Neuronal stem cell (in vitro differentiated cells): ENCODE measurements at regions not wholly inside any gene's neighbourhood (a gene's known extent, or its start where the extent isn't known, plus 50 kb on each side); places are given as distances from the start of the nearest gene placed in this dataset.

ENCODE experiments used
- DNase-seq: peaks from one replicate; pipeline ENCODE4 v3.0.0-alpha.2; 2013; ENCODE audit warnings: low spot score
- H2AFZ ChIP-seq: one replicate; pipeline ENCODE4 v1.6.1; 2013; ENCODE audit warnings: mild to moderate bottlenecking, low read length, inconsistent platforms
- H2AK5ac ChIP-seq: 2 replicates; pipeline ENCODE4 v1.6.1; 2013; ENCODE audit warnings: low read depth, mild to moderate bottlenecking, inconsistent platforms, low read length, moderate library complexity, mixed read lengths
- H2BK120ac ChIP-seq: 2 replicates; pipeline ENCODE4 v1.6.1; 2013; ENCODE audit warnings: low read depth, mild to moderate bottlenecking, inconsistent platforms, low read length, moderate library complexity, mixed read lengths
- H2BK12ac ChIP-seq: one replicate; pipeline ENCODE4 v1.6.1; 2013; ENCODE audit warnings: low read length, inconsistent platforms
- H2BK15ac ChIP-seq: 2 replicates; pipeline ENCODE4 v1.6.1; 2013; ENCODE audit warnings: mild to moderate bottlenecking, low read length, inconsistent platforms, mixed read lengths
- H2BK5ac ChIP-seq: one replicate; pipeline ENCODE4 v1.6.1; 2013; ENCODE audit warnings: inconsistent platforms, mild to moderate bottlenecking, low read length, moderate library complexity
- H3K14ac ChIP-seq: one replicate; pipeline ENCODE4 v1.6.1; 2013; ENCODE audit warnings: low read length, inconsistent platforms
- H3K18ac ChIP-seq: 2 replicates; pipeline ENCODE4 v1.6.1; 2013; ENCODE audit warnings: low read length, inconsistent platforms
- H3K23ac ChIP-seq: 2 replicates; pipeline ENCODE4 v1.6.1; 2013; ENCODE audit warnings: low read depth, mild to moderate bottlenecking, mixed read lengths, low read length, inconsistent platforms; ENCODE audit not compliant: poor library complexity
- H3K27ac ChIP-seq: replicated peaks from 3 replicates; pipeline ENCODE4 v1.5.1; 2013; ENCODE audit warnings: low read length, inconsistent platforms
- H3K27me3 ChIP-seq, 3 experiments: 2 replicates each; pipeline ENCODE4 v1.6.1; 2013; ENCODE audit warnings: low read length in 3 of 3, mild to moderate bottlenecking in 2 of 3, inconsistent platforms in 1 of 3, low read depth in 1 of 3, mixed read lengths in 1 of 3, moderate library complexity in 1 of 3; ENCODE audit not compliant: control insufficient read depth in 3 of 3, insufficient read depth in 3 of 3
- H3K36me3 ChIP-seq, 2 donors: replicated peaks in 1 of 2; 2 replicates each; pipeline ENCODE4 v1.6.1; 2013; ENCODE audit warnings: low read length in 2 of 2; ENCODE audit not compliant: control insufficient read depth in 2 of 2, insufficient read depth in 2 of 2
- H3K4ac ChIP-seq: 2 replicates; pipeline ENCODE4 v1.6.1; 2013; ENCODE audit warnings: inconsistent platforms, mild to moderate bottlenecking, low read length, moderate library complexity
- H3K4me1 ChIP-seq, 2 donors: 1 replicate in 1 of 2; 2 replicates in 1 of 2; pipeline ENCODE4 v1.6.1; 2013; ENCODE audit warnings: low read length in 2 of 2, low read depth in 1 of 2; ENCODE audit not compliant: control insufficient read depth in 2 of 2, insufficient read depth in 1 of 2
- H3K4me2 ChIP-seq: one replicate; pipeline ENCODE4 v1.6.1; 2013; ENCODE audit warnings: mild to moderate bottlenecking, low read length, inconsistent platforms; ENCODE audit not compliant: insufficient read depth, poor library complexity, severe bottlenecking
- H3K4me3 ChIP-seq, 2 donors: 2 replicates each; pipeline ENCODE4 v1.5.1; 2013; ENCODE audit warnings: low read length in 2 of 2, mild to moderate bottlenecking in 2 of 2, inconsistent platforms in 1 of 2, moderate library complexity in 1 of 2
- H3K79me1 ChIP-seq: one replicate; pipeline ENCODE4 v1.6.1; 2013; ENCODE audit warnings: low read depth, mild to moderate bottlenecking, inconsistent platforms, low read length, moderate library complexity
- H3K9ac ChIP-seq: one replicate; pipeline ENCODE4 v1.6.1; 2013; ENCODE audit warnings: mild to moderate bottlenecking, low read depth, low read length, inconsistent platforms; ENCODE audit not compliant: poor library complexity
- H3K9me3 ChIP-seq, 2 donors: replicated peaks in 1 of 2; 2 replicates each; pipeline versions ENCODE3 to v1.6.1; 2013; ENCODE audit warnings: low read length in 2 of 2, mild to moderate bottlenecking in 2 of 2, inconsistent platforms in 1 of 2, low read depth in 1 of 2, mixed read lengths in 1 of 2, moderate library complexity in 1 of 2; ENCODE audit not compliant: control insufficient read depth in 2 of 2, insufficient read depth in 1 of 2
- H4K8ac ChIP-seq: one replicate; pipeline ENCODE4 v1.6.1; 2013; ENCODE audit warnings: low read depth, mild to moderate bottlenecking, inconsistent platforms, low read length, moderate library complexity
- H4K91ac ChIP-seq: one replicate; pipeline ENCODE4 v1.6.1; 2013; ENCODE audit warnings: low read length, low read depth, mild to moderate bottlenecking, inconsistent platforms; ENCODE audit not compliant: poor library complexity
- WGBS, 2 donors: extraction: QIAGEN DNeasy Blood & Tissue Kit; methylation state at CpG; one replicate each; pipeline ENCODE4 v1.1.7; 2013; ENCODE audit warnings: missing lambda C conversion rate in 2 of 2, mixed read lengths in 1 of 2; ENCODE audit not compliant: insufficient read length in 2 of 2, insufficient replicate concordance in 1 of 2; ENCODE audit errors: extremely low coverage in 2 of 2; 5-methylcytosine and 5-hydroxymethylcytosine counted together

DNA sequence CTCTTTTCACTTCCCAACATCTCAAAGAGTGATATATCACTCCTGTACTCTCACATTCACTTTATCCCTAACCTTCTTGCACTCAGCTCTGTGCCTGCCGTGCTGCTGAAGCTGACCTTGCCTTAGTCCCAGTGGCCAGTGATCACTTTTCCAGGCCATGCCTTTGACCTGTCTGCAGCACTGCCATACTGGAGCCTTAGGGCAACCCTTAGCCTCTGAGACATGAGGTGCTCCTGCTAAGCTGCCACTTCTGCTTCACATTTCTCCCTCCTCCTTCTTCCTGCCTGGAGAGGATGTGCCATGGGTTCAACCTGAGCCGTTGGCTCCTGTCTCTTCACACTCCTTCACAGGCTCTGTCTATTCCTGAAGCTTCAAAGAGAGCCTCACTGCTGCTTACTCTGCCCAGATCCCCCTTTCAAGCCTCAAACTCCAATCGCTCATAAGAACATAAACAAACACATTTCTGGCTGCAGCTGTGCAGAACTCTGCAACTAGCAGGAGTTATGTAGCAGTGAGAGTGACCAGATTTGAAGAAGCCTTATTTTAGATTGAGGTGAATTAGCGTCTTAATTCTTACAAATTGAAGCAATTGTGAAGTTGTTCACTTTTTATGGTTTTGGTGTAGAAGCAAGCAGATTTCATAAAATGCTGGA is 716.2 kb upstream of the FANCL start:
- peaks cover 0 to 8% of the 10 kb centered on the region in 2 donors for H3K4me1 ChIP-seq
- H3K36me3 ChIP-seq, result no peaks in the 10 kb centered on the region
- no peak overlapping the region for H2BK15ac ChIP-seq
- DNase-seq, result no peak
- no peak overlapping the region for H3K4ac ChIP-seq
- no peaks in the 10 kb centered on the region for H3K9me3 ChIP-seq
- no peak overlapping the region for H4K8ac ChIP-seq
- H2AK5ac ChIP-seq, result no peak overlapping the region
- H3K4me2 ChIP-seq, result no peak overlapping the region
- H3K4me3 ChIP-seq, result no peak overlapping the region
- no peak overlapping the region for H2AFZ ChIP-seq
- H3K18ac ChIP-seq, result no peak overlapping the region
- WGBS, 2 donors, result no CpG with 5 or more reads among the region's 4 CpGs
- no peak overlapping the region for H3K14ac ChIP-seq
- H2BK120ac ChIP-seq, result no peak overlapping the region
- no peak overlapping the region for H2BK12ac ChIP-seq
- H3K23ac ChIP-seq, result no peak overlapping the region
- H3K79me1 ChIP-seq, result no peaks in the 10 kb centered on the region
- no peak overlapping the region for H3K9ac ChIP-seq
- H3K27me3 ChIP-seq, result peaks cover 0 to 15% (median 0%) of the 10 kb centered on the region in 3 experiments
- no peak overlapping the region for H2BK5ac ChIP-seq
- H4K91ac ChIP-seq, result no peak overlapping the region
- no peak overlapping the region for H3K27ac ChIP-seq

- Histone ChIP-seq H3K23ac (no peak overlapping the region), H4K91ac (no peak overlapping the region), H3K4ac (no peak overlapping the region), H2BK5ac (no peak overlapping the region), H2AFZ (peak overlapping the region; percentile 27), H3K9ac (no peak overlapping the region), H3K4me3 (no peak overlapping the region), H3K27me3 (peaks cover 0 to 8% (median 0%) of the 10 kb centered on the region in 3 experiments), H3K79me1 (no peaks in the 10 kb centered on the region), H3K4me1 (peaks cover 1 to 8% of the 10 kb centered on the region in 2 donors), H2BK15ac (no peak overlapping the region), H2BK120ac (no peak overlapping the region), H2BK12ac (no peak overlapping the region), H2AK5ac (no peak overlapping the region), H3K18ac (no peak overlapping the region), H4K8ac (no peak overlapping the region), H3K36me3 (no peaks in the 10 kb centered on the region), H3K14ac (no peak overlapping the region), H3K9me3 (no peaks in the 10 kb centered on the region), H3K4me2 (no peak overlapping the region), H3K27ac (no peak overlapping the region)
- DNase-seq, result no peak
- WGBS, 2 donors, result no CpG with 5 or more reads among the region's 11 CpGs
Measured at GRCh38 chr2:58954880-58955385, 713.8 kb upstream of the FANCL start.

DNA sequence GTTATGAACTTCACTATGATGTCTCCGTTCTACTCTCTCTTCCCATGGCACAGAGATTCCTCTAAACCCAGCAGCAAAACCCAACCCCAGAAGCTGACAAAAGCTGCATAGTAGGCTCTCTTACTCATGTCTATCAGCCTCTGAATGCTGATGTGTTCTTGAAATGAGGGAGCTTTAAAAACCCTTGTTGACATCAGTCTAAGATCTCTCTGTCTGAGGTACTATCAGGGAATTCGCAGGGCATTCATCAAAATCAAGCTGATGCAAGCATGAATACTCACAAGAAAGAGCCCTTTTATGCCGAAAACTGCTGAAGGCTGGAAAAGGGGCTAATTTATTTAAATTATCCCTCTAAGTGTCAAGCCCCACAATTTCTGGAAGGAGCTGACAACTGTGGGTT is 710.6 kb upstream of the FANCL start:
- H3K36me3 ChIP-seq, result no peaks in the 10 kb centered on the region

GRCh38 chr2:58950795-58951462 is 709.8 kb upstream of the FANCL start:
- H3K9me3 ChIP-seq, result no peaks in the 10 kb centered on the region
- no peak overlapping the region for H4K8ac ChIP-seq
- H3K27me3 ChIP-seq, result no peaks in the 10 kb centered on the region
- H2AFZ ChIP-seq, result no peak overlapping the region
- H3K4me3 ChIP-seq, result no peak overlapping the region
- H3K9ac ChIP-seq, result no peak overlapping the region
- DNase-seq, result no peak
- no peak overlapping the region for H2BK12ac ChIP-seq
- no peak overlapping the region for H3K4me2 ChIP-seq
- no peak overlapping the region for H3K18ac ChIP-seq
- no peaks in the 10 kb centered on the region for H3K36me3 ChIP-seq
- no CpG with 5 or more reads among the region's 4 CpGs for WGBS, 2 donors
- peaks cover 1 to 3% of the 10 kb centered on the region in 2 donors for H3K4me1 ChIP-seq
- no peak overlapping the region for H4K91ac ChIP-seq
- no peak overlapping the region for H3K27ac ChIP-seq
- H2BK5ac ChIP-seq, result no peak overlapping the region
- H3K79me1 ChIP-seq, result no peaks in the 10 kb centered on the region
- H3K14ac ChIP-seq, result no peak overlapping the region
- no peak overlapping the region for H2AK5ac ChIP-seq
- H3K23ac ChIP-seq, result no peak overlapping the region
- no peak overlapping the region for H2BK120ac ChIP-seq
- H2BK15ac ChIP-seq, result no peak overlapping the region
- no peak overlapping the region for H3K4ac ChIP-seq

More for the DNA sequence above, 710.6 kb upstream of the FANCL start:
- Histone ChIP-seq H4K91ac (no peak overlapping the region), H3K4me1 (peaks cover 1 to 3% of the 10 kb centered on the region in 2 donors), H2BK12ac (no peak overlapping the region), H3K4me2 (no peak overlapping the region), H3K9me3 (no peaks in the 10 kb centered on the region), H3K27me3 (no peaks in the 10 kb centered on the region), H3K4me3 (no peak overlapping the region), H2BK120ac (no peak overlapping the region), H3K9ac (no peak overlapping the region), H3K14ac (no peak overlapping the region), H3K18ac (no peak overlapping the region), H2BK15ac (no peak overlapping the region), H3K23ac (no peak overlapping the region), H2AFZ (no peak overlapping the region), H3K79me1 (no peaks in the 10 kb centered on the region), H4K8ac (no peak overlapping the region), H3K4ac (no peak overlapping the region), H2AK5ac (no peak overlapping the region), H2BK5ac (no peak overlapping the region), H3K27ac (no peak overlapping the region)
- no CpG with 5 or more reads among the region's 3 CpGs for WGBS, 2 donors
- no peak for DNase-seq
